ENCODE measurements at regions not wholly inside any gene's neighbourhood (a gene's known extent, or its start where the extent isn't known, plus 50 kb on each side); places are given as distances from the start of the nearest gene placed in this dataset.

DNA sequence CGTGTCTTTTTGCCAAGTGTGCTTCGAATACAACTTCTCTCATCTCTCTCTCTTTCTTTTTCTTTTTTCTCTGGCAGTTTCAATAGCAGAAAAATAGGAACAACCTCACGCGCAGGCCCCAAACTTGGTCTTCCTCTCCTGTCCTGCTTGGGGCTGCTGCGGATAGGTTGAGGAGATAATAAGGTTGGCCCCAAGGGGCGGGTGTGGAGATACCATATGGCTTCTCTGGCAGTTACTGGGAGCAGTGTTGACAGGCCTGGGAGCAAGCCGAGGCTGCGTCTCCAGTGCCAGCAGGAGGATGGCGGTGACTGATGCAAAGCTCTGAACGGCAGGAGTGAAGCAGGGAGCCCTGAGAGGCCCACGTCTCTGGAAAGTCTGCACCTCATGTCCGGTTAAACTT is 89.5 kb upstream of the MANSC4 start:
- Histone ChIP-seq H3K36me3 (no peaks in the 10 kb centered on the region), H3K27ac (peak overlapping the region in 2 of 10 donors; percentile 6 to 21), H3K4me3 (no peak overlapping the region), H3K4me1 (peaks cover 0 to 20% (median 0%) of the 10 kb centered on the region in 9 donors), H3K27me3 (no peaks in the 10 kb centered on the region), H3K9me3 (no peaks in the 10 kb centered on the region)
- intact Hi-C loops (cut with DNase I), result no loop called here
- peak; percentile 29 to 48 for DNase-seq
- 41 to 43% methylated on average over 12 of the region's 12 CpGs for WGBS, 2 donors
- TF ChIP-seq, protein P1, sequence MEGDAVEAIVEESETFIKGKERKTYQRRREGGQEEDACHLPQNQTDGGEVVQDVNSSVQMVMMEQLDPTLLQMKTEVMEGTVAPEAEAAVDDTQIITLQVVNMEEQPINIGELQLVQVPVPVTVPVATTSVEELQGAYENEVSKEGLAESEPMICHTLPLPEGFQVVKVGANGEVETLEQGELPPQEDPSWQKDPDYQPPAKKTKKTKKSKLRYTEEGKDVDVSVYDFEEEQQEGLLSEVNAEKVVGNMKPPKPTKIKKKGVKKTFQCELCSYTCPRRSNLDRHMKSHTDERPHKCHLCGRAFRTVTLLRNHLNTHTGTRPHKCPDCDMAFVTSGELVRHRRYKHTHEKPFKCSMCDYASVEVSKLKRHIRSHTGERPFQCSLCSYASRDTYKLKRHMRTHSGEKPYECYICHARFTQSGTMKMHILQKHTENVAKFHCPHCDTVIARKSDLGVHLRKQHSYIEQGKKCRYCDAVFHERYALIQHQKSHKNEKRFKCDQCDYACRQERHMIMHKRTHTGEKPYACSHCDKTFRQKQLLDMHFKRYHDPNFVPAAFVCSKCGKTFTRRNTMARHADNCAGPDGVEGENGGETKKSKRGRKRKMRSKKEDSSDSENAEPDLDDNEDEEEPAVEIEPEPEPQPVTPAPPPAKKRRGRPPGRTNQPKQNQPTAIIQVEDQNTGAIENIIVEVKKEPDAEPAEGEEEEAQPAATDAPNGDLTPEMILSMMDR (IDR thresholded peaks at IDR 0.05), result peak in 1 of 9 donors; percentile 4
- peak; percentile 63 to 94 (median 83) for ATAC-seq

DNA sequence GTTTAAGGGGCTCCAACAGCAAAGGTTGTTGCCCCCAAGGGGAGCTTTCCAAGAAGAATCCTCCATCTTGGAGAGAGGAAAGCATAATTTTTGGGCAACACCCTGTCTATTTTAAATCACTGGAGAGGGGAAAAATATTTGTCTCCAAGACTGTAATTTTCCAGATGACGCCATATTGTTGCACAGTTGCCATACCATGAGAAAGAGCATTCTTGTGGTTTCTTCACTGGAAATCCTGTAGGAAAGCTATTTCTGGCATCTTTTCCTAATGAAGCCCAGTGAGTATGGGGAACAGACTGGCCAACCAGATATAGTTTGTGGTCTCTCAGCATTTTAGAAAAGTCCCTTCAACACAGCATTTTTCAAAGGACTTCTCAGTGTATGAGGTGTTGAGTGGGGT is 88.1 kb upstream of the MANSC4 start:
- intact Hi-C loops (cut with DNase I), result no loop called here
- Histone ChIP-seq H3K27ac (no peak overlapping the region), H3K36me3 (no peaks in the 10 kb centered on the region), H3K4me1 (peaks cover 0 to 20% (median 0%) of the 10 kb centered on the region in 9 donors), H3K9me3 (no peaks in the 10 kb centered on the region), H3K27me3 (no peaks in the 10 kb centered on the region), H3K4me3 (no peak overlapping the region)
- TF ChIP-seq, protein P1 (IDR thresholded peaks at IDR 0.05), result no peak
- WGBS, 2 donors, result 94 to 100% methylated on average over 1 of the region's 1 CpG
- ATAC-seq, result no peak
- DNase-seq, result no peak

DNA sequence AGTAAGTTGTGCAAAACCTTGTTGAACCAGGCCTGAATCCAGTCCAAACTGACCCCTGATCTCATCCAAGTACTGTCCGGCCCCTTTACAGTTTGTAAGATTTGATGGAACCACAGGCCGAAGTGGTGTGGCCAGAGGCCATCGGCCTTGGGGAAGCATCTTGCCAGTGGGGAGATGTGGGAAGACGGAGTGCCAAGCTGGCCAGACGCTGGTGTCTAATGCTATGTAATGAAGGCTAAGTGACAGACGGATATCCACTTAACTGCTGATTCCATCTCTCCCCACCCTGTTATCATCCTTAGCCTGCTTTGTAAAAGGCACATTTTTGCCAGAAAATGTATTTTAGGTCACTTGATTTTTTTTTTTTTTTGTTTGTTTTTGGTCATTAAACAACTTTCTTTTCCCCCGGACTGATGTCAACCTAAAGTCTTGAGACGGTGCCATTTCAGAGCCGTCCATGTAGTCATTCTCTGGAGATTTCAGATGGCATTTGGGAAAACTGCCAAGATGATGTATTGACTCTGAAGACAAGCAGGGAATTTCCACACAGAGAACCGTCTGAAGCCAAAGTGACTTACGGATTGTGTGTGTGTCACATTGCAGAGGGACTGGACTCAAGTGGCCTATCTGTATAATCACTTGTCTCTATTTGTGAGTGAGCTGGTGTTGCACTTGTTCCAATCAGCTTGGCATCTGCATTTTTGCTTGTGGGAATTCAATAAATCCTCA is 86.5 kb upstream of the MANSC4 start:
- H3K4me3 ChIP-seq, result no peak overlapping the region
- intact Hi-C loops (cut with DNase I), result no loop called here
- ATAC-seq, result no peak
- no peaks in the 10 kb centered on the region for H3K36me3 ChIP-seq
- no peaks in the 10 kb centered on the region for H3K9me3 ChIP-seq
- no peak overlapping the region for H3K27ac ChIP-seq
- no peaks in the 10 kb centered on the region for H3K27me3 ChIP-seq
- TF ChIP-seq, protein P1 (IDR thresholded peaks at IDR 0.05), result no peak
- peaks cover 0 to 20% (median 0%) of the 10 kb centered on the region in 9 donors for H3K4me1 ChIP-seq
- WGBS, 2 donors, result 51 to 58% methylated on average over 11 of the region's 11 CpGs
- no peak for DNase-seq

DNA sequence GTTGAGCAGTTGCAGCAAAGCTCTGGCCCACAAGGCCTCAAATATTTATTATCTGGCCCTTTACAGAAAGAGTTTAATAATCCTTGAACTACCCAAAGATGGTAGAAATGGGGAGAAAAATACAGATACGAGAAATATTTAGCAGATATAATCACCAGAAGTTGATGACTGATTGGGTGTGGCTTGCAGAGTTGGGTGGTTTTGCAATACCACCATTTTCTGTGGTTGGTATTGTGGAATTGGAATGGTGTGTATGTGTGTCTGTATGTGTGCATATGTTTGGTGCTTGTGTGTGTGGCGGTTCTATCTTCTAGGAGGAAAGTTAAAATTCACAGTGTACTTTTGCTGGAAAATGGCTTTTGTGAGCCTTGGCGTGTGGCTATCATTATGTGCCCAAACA is 85.4 kb upstream of the MANSC4 start:
- no peaks in the 10 kb centered on the region for H3K9me3 ChIP-seq
- TF ChIP-seq, protein P1 (IDR thresholded peaks at IDR 0.05), result no peak
- peaks cover 0 to 25% (median 6%) of the 10 kb centered on the region in 9 donors for H3K4me1 ChIP-seq
- H3K4me3 ChIP-seq, result no peak overlapping the region
- H3K36me3 ChIP-seq, result no peaks in the 10 kb centered on the region
- no peak for DNase-seq
- no peak for ATAC-seq
- H3K27me3 ChIP-seq, result no peaks in the 10 kb centered on the region
- H3K27ac ChIP-seq, result no peak overlapping the region
- WGBS, 2 donors, result 90 to 95% methylated on average over 3 of the region's 3 CpGs
- intact Hi-C loops (cut with DNase I), result no loop called here

Measured in heart right ventricle (tissue), 16 donors.